ENCODE measurements at regions not wholly inside any gene's neighbourhood (a gene's known extent, or its start where the extent isn't known, plus 50 kb on each side); places are given as distances from the start of the nearest gene placed in this dataset.

- TF ChIP-seq CTCF (IDR thresholded peaks at IDR 0.05) (no peak), POLR2A (IDR thresholded peaks at IDR 0.05) (no peak)
Measured at GRCh38 chr19:28444362-28444761, 768.6 kb downstream of the UQCRFS1 start.
